ENCODE measurements at regions not wholly inside any gene's neighbourhood (a gene's known extent, or its start where the extent isn't known, plus 50 kb on each side); places are given as distances from the start of the nearest gene placed in this dataset.

- no peak for DNase-seq (ENCODE audit: extremely low read depth, low read depth, low spot score)
Measured at GRCh38 chr2:21910832-21911507, 787.2 kb downstream of the TDRD15 start.

GRCh38 chr2:21912405-21912804 is 788.6 kb downstream of the TDRD15 start:
- DNase-seq (ENCODE audit: extremely low read depth, low read depth, low spot score), result no peak

GRCh38 chr2:21915201-21915600 is 791.4 kb downstream of the TDRD15 start:
- DNase-seq (ENCODE audit: extremely low read depth, low read depth, low spot score), result no peak

- no peak for DNase-seq (ENCODE audit: extremely low read depth, low read depth, low spot score)
Measured at GRCh38 chr2:21916934-21917522, 793.3 kb downstream of the TDRD15 start.

GRCh38 chr2:21920721-21921120 is 797.0 kb downstream of the TDRD15 start:
- DNase-seq (ENCODE audit: extremely low read depth, low read depth, low spot score), result no peak

- DNase-seq (ENCODE audit: extremely low read depth, low read depth, low spot score), result no peak
Measured at GRCh38 chr2:21924640-21925285, 801.0 kb downstream of the TDRD15 start.

GRCh38 chr2:21928292-21928691 is 804.5 kb downstream of the TDRD15 start:
- no peak for DNase-seq (ENCODE audit: extremely low read depth, low read depth, low spot score)

- no peak for DNase-seq (ENCODE audit: extremely low read depth, low read depth, low spot score)
Measured at GRCh38 chr2:21930226-21930625, 806.5 kb downstream of the TDRD15 start.

GRCh38 chr2:21939967-21940366 is 816.2 kb downstream of the TDRD15 start:
- no peak for DNase-seq (ENCODE audit: extremely low read depth, low read depth, low spot score)

GRCh38 chr2:21944536-21944935 is 820.8 kb downstream of the TDRD15 start:
- DNase-seq (ENCODE audit: extremely low read depth, low read depth, low spot score), result no peak

- DNase-seq (ENCODE audit: extremely low read depth, low read depth, low spot score), result no peak
Measured at GRCh38 chr2:21945658-21946057, 821.9 kb downstream of the TDRD15 start.

- no peak for DNase-seq (ENCODE audit: extremely low read depth, low read depth, low spot score)
Measured at GRCh38 chr2:21947046-21947445, 823.3 kb downstream of the TDRD15 start.

GRCh38 chr2:21966139-21966538 is 842.4 kb downstream of the TDRD15 start:
- DNase-seq (ENCODE audit: extremely low read depth, low read depth, low spot score), result no peak

GRCh38 chr2:21970971-21971370 is 847.2 kb downstream of the TDRD15 start:
- DNase-seq (ENCODE audit: extremely low read depth, low read depth, low spot score), result no peak

GRCh38 chr2:21972586-21972985 is 848.8 kb downstream of the TDRD15 start:
- no peak for DNase-seq (ENCODE audit: extremely low read depth, low read depth, low spot score)

- no peak for DNase-seq (ENCODE audit: extremely low read depth, low read depth, low spot score)
Measured at GRCh38 chr2:21981127-21981526, 857.4 kb downstream of the TDRD15 start.

GRCh38 chr2:21993002-21993401 is 869.2 kb downstream of the TDRD15 start:
- no peak for DNase-seq (ENCODE audit: extremely low read depth, low read depth, low spot score)

- DNase-seq (ENCODE audit: extremely low read depth, low read depth, low spot score), result no peak
Measured at GRCh38 chr2:21996339-21996738, 872.6 kb downstream of the TDRD15 start.

GRCh38 chr2:21999522-21999921 is 875.8 kb downstream of the TDRD15 start:
- no peak for DNase-seq (ENCODE audit: extremely low read depth, low read depth, low spot score)

GRCh38 chr2:22002066-22002465 is 878.3 kb downstream of the TDRD15 start:
- DNase-seq (ENCODE audit: extremely low read depth, low read depth, low spot score), result no peak

- DNase-seq (ENCODE audit: extremely low read depth, low read depth, low spot score), result no peak
Measured at GRCh38 chr2:22003270-22003669, 879.5 kb downstream of the TDRD15 start.

GRCh38 chr2:22011048-22011447 is 887.3 kb downstream of the TDRD15 start:
- DNase-seq (ENCODE audit: extremely low read depth, low read depth, low spot score), result no peak

Data from glomerular endothelial cell (primary cell).